Neural progenitor cell (in vitro differentiated cells): ENCODE measurements at regions not wholly inside any gene's neighbourhood (a gene's known extent, or its start where the extent isn't known, plus 50 kb on each side); places are given as distances from the start of the nearest gene placed in this dataset.

Source experiments
- DNase-seq: peaks from one replicate; pipeline ENCODE4 v3.0.0-alpha.2; 2016; ENCODE audit warnings: low spot score
- H2AFZ ChIP-seq: fragments of 200-600 bp; sonication (generic); replicated peaks from 2 replicates; pipeline ENCODE4 v1.6.1; 2016; ENCODE audit warnings: antibody characterized with exemption
- H3F3A ChIP-seq: fragments of 200-600 bp; sonication (generic); 2 replicates; pipeline ENCODE4 v1.6.1; 2016; ENCODE audit warnings: antibody characterized with exemption, low read depth
- H3K27ac ChIP-seq: fragments of 200-600 bp; sonication (generic); 2 replicates; pipeline ENCODE4 v1.5.1; 2016; ENCODE audit warnings: mild to moderate bottlenecking
- H3K27me3 ChIP-seq: fragments of 200-600 bp; sonication (generic); 2 replicates; pipeline ENCODE4 v1.6.1; 2016; ENCODE audit warnings: mild to moderate bottlenecking, moderate library complexity
- H3K36me3 ChIP-seq: fragments of 200-600 bp; sonication (generic); 2 replicates; pipeline ENCODE4 v1.5.1; 2016
- H3K4me1 ChIP-seq: fragments of 200-600 bp; sonication (generic); 2 replicates; pipeline ENCODE4 v1.6.1; 2016; ENCODE audit warnings: mixed run types
- H3K4me2 ChIP-seq: fragments of 200-600 bp; sonication (generic); 2 replicates; pipeline ENCODE4 v1.6.1; 2016
- H3K4me3 ChIP-seq: fragments of 200-600 bp; sonication (generic); 2 replicates; pipeline ENCODE4 v1.5.1; 2016
- H3K79me2 ChIP-seq: fragments of 200-600 bp; sonication (generic); 2 replicates; pipeline ENCODE4 v1.6.1; 2016; ENCODE audit warnings: low read depth
- H3K9ac ChIP-seq: fragments of 200-600 bp; sonication (generic); 2 replicates; pipeline ENCODE4 v1.6.1; 2016
- H3K9me3 ChIP-seq: fragments of 200-600 bp; sonication (generic); 2 replicates; pipeline ENCODE4 v1.5.1; 2016; ENCODE audit warnings: low read depth
- H4K20me1 ChIP-seq: fragments of 200-600 bp; sonication (generic); 2 replicates; pipeline ENCODE4 v1.6.1; 2016; ENCODE audit warnings: low read depth
- H3K27ac Mint-ChIP-seq: 3 replicates; pipeline ENCODE4 v1.8.0; 2021; ENCODE audit warnings: mixed read lengths
- H3K27me3 Mint-ChIP-seq: 2 replicates; pipeline ENCODE4 v1.8.0; 2022; ENCODE audit warnings: low read depth, mild to moderate bottlenecking, inconsistent platforms, moderate library complexity, mixed read lengths; ENCODE audit not compliant: insufficient read depth
- H3K36me3 Mint-ChIP-seq: 3 replicates; pipeline ENCODE4 v1.8.0; 2021; ENCODE audit warnings: mixed read lengths
- H3K4me1 Mint-ChIP-seq: 3 replicates; pipeline ENCODE4 v1.8.0; 2021; ENCODE audit warnings: mixed read lengths
- H3K4me3 Mint-ChIP-seq: 3 replicates; pipeline ENCODE4 v1.8.0; 2021; ENCODE audit warnings: mild to moderate bottlenecking, moderate library complexity, mixed read lengths
- H3K9me3 Mint-ChIP-seq: 3 replicates; pipeline ENCODE4 v1.8.0; 2020; ENCODE audit warnings: mixed read lengths
- CTCF ChIP-seq: fragments of 200-600 bp; sonication (generic); IDR thresholded peaks from 2 replicates; pipeline ENCODE4 v1.5.1; 2017; ENCODE audit warnings: antibody characterized with exemption, mild to moderate bottlenecking
- EZH2 ChIP-seq: fragments of 200-600 bp; sonication (generic); IDR thresholded peaks from 2 replicates; pipeline ENCODE4 v1.6.1; 2017; ENCODE audit warnings: antibody characterized with exemption, mild to moderate bottlenecking, moderate library complexity
- EZH2phosphoT487 ChIP-seq: fragments of 200-600 bp; sonication (generic); IDR thresholded peaks from 2 replicates; pipeline ENCODE4 v1.6.1; 2017; ENCODE audit warnings: antibody characterized with exemption

- Histone ChIP-seq H4K20me1 (no peaks in the 10 kb centered on the region), H3K4me1 (no peaks in the 10 kb centered on the region), H3K36me3 (no peaks in the 10 kb centered on the region), H3K79me2 (no peaks in the 10 kb centered on the region), H3K9me3 (no peaks in the 10 kb centered on the region), H3F3A (no peaks in the 10 kb centered on the region), H3K27me3 (no peaks in the 10 kb centered on the region), H2AFZ (no peak overlapping the region), H3K27ac (no peak overlapping the region), H3K4me2 (no peak overlapping the region), H3K4me3 (no peak overlapping the region), H3K9ac (no peak overlapping the region)
- H3K36me3 Mint-ChIP-seq: no peaks in the 10 kb centered on the region
- H3K27me3 Mint-ChIP-seq: peaks cover 2% of the 10 kb centered on the region
- no peaks in the 10 kb centered on the region for H3K9me3 Mint-ChIP-seq
- no peak for DNase-seq
- no peak for TF ChIP-seq EZH2
- TF ChIP-seq EZH2phosphoT487: no peak
- no peak for TF ChIP-seq CTCF
- no peaks in the 10 kb centered on the region for H3K4me1 Mint-ChIP-seq
- H3K27ac Mint-ChIP-seq: no peak overlapping the region
- no peak overlapping the region for H3K4me3 Mint-ChIP-seq
Observed at GRCh38 chrX:67288156-67288555, 255.7 kb upstream of the AR start.

GRCh38 chrX:67289055-67289499, 254.7 kb upstream of the AR start:
- H3K27me3 Mint-ChIP-seq: peaks cover 2% of the 10 kb centered on the region
- H3F3A ChIP-seq: no peaks in the 10 kb centered on the region
- H3K27ac ChIP-seq: no peak overlapping the region
- no peaks in the 10 kb centered on the region for H3K36me3 Mint-ChIP-seq
- H3K27me3 ChIP-seq: no peaks in the 10 kb centered on the region
- TF ChIP-seq EZH2phosphoT487: no peak
- TF ChIP-seq CTCF: no peak
- no peak for TF ChIP-seq EZH2
- no peak overlapping the region for H3K4me3 Mint-ChIP-seq
- H3K4me1 ChIP-seq: no peaks in the 10 kb centered on the region
- no peak overlapping the region for H3K9ac ChIP-seq
- H3K4me3 ChIP-seq: no peak overlapping the region
- H3K9me3 Mint-ChIP-seq: no peaks in the 10 kb centered on the region
- H2AFZ ChIP-seq: no peak overlapping the region
- no peak overlapping the region for H3K27ac Mint-ChIP-seq
- no peaks in the 10 kb centered on the region for H3K79me2 ChIP-seq
- no peaks in the 10 kb centered on the region for H3K9me3 ChIP-seq
- no peaks in the 10 kb centered on the region for H3K4me1 Mint-ChIP-seq
- H3K4me2 ChIP-seq: no peak overlapping the region
- H4K20me1 ChIP-seq: no peaks in the 10 kb centered on the region
- no peaks in the 10 kb centered on the region for H3K36me3 ChIP-seq
- peak; percentile 4 for DNase-seq

- no peaks in the 10 kb centered on the region for H3K36me3 ChIP-seq
- no peak overlapping the region for H3K9ac ChIP-seq
- no peak overlapping the region for H3K27ac ChIP-seq
- H3K27ac Mint-ChIP-seq: no peak overlapping the region
- no peak overlapping the region for H3K4me3 Mint-ChIP-seq
- H2AFZ ChIP-seq: no peak overlapping the region
- no peaks in the 10 kb centered on the region for H4K20me1 ChIP-seq
- no peaks in the 10 kb centered on the region for H3K79me2 ChIP-seq
- no peak overlapping the region for H3K4me2 ChIP-seq
- no peak for DNase-seq
- no peaks in the 10 kb centered on the region for H3K9me3 ChIP-seq
- no peaks in the 10 kb centered on the region for H3F3A ChIP-seq
- H3K4me1 Mint-ChIP-seq: no peaks in the 10 kb centered on the region
- H3K4me3 ChIP-seq: no peak overlapping the region
- no peaks in the 10 kb centered on the region for H3K9me3 Mint-ChIP-seq
- no peaks in the 10 kb centered on the region for H3K36me3 Mint-ChIP-seq
- H3K4me1 ChIP-seq: no peaks in the 10 kb centered on the region
- H3K27me3 Mint-ChIP-seq: peaks cover 2% of the 10 kb centered on the region
- no peaks in the 10 kb centered on the region for H3K27me3 ChIP-seq
- TF ChIP-seq EZH2phosphoT487: no peak
Observed at GRCh38 chrX:67290489-67291220, 253.2 kb upstream of the AR start.

GRCh38 chrX:67295924-67296323, 247.9 kb upstream of the AR start:
- Histone ChIP-seq H3K27me3 (no peaks in the 10 kb centered on the region), H3K36me3 (no peaks in the 10 kb centered on the region), H3K27ac (no peak overlapping the region), H2AFZ (no peak overlapping the region), H3K4me3 (no peak overlapping the region), H4K20me1 (no peaks in the 10 kb centered on the region), H3F3A (no peaks in the 10 kb centered on the region), H3K4me1 (no peaks in the 10 kb centered on the region), H3K4me2 (no peak overlapping the region), H3K9ac (no peak overlapping the region), H3K79me2 (no peaks in the 10 kb centered on the region), H3K9me3 (no peaks in the 10 kb centered on the region)
- Mint-ChIP-seq H3K36me3 (no peaks in the 10 kb centered on the region), H3K27ac (no peak overlapping the region), H3K4me3 (no peak overlapping the region), H3K4me1 (no peaks in the 10 kb centered on the region), H3K27me3 (no peaks in the 10 kb centered on the region), H3K9me3 (no peaks in the 10 kb centered on the region)
- no peak for DNase-seq
- TF ChIP-seq EZH2 (no peak), CTCF (no peak), EZH2phosphoT487 (no peak)
